HG02610 (cell line): ENCODE measurements at regions not wholly inside any gene's neighbourhood (a gene's known extent, or its start where the extent isn't known, plus 50 kb on each side); places are given as distances from the start of the nearest gene placed in this dataset.

Source experiments
- ATAC-seq: cut with Tn5 transposase; IDR thresholded peaks from one replicate; pipeline ENCODE4 v1.9.1; 2021; ENCODE audit warnings: mild to moderate bottlenecking, moderate library complexity; ENCODE audit not compliant: unreplicated experiment

- ATAC-seq: no peak
Observed at GRCh38 chr5:4947893-4948536, 192.1 kb upstream of the ADAMTS16 start.

- ATAC-seq: no peak
Observed at GRCh38 chr5:4949108-4949507, 191.0 kb upstream of the ADAMTS16 start.

- no peak for ATAC-seq
Observed at GRCh38 chr5:4953576-4953975, 186.6 kb upstream of the ADAMTS16 start.

GRCh38 chr5:4954048-4954447 lies 186.1 kb upstream of the ADAMTS16 start:
- ATAC-seq: no peak

GRCh38 chr5:4963265-4963664 lies 176.9 kb upstream of the ADAMTS16 start:
- no peak for ATAC-seq

GRCh38 chr5:4969351-4969750 lies 170.8 kb upstream of the ADAMTS16 start:
- no peak for ATAC-seq

- ATAC-seq: no peak
Observed at GRCh38 chr5:4970171-4970570, 170.0 kb upstream of the ADAMTS16 start.

- no peak for ATAC-seq
Observed at GRCh38 chr5:4976902-4977301, 163.2 kb upstream of the ADAMTS16 start.

- no peak for ATAC-seq
Observed at GRCh38 chr5:4977416-4978110, 162.6 kb upstream of the ADAMTS16 start.

GRCh38 chr5:4980201-4980600 lies 159.9 kb upstream of the ADAMTS16 start:
- ATAC-seq: no peak

- ATAC-seq: no peak
Observed at GRCh38 chr5:4981608-4982007, 158.5 kb upstream of the ADAMTS16 start.

GRCh38 chr5:4983701-4984100 lies 156.4 kb upstream of the ADAMTS16 start:
- ATAC-seq: no peak

GRCh38 chr5:4984461-4984860 lies 155.7 kb upstream of the ADAMTS16 start:
- no peak for ATAC-seq

- no peak for ATAC-seq
Observed at GRCh38 chr5:4987431-4987830, 152.7 kb upstream of the ADAMTS16 start.

- no peak for ATAC-seq
Observed at GRCh38 chr5:4989118-4989517, 151.0 kb upstream of the ADAMTS16 start.

- ATAC-seq: no peak
Observed at GRCh38 chr5:4990017-4990416, 150.1 kb upstream of the ADAMTS16 start.

GRCh38 chr5:4990462-4990861 lies 149.7 kb upstream of the ADAMTS16 start:
- no peak for ATAC-seq

- ATAC-seq: no peak
Observed at GRCh38 chr5:4991925-4992324, 148.2 kb upstream of the ADAMTS16 start.

GRCh38 chr5:4995014-4995413 lies 145.1 kb upstream of the ADAMTS16 start:
- no peak for ATAC-seq

- no peak for ATAC-seq
Observed at GRCh38 chr5:5005353-5005752, 134.8 kb upstream of the ADAMTS16 start.

- ATAC-seq: no peak
Observed at GRCh38 chr5:5006548-5006947, 133.6 kb upstream of the ADAMTS16 start.

GRCh38 chr5:5009240-5009639 lies 130.9 kb upstream of the ADAMTS16 start:
- no peak for ATAC-seq

GRCh38 chr5:5011151-5011550 lies 129.0 kb upstream of the ADAMTS16 start:
- no peak for ATAC-seq
